Nephron (organoid): ENCODE measurements at regions not wholly inside any gene's neighbourhood (a gene's known extent, or its start where the extent isn't known, plus 50 kb on each side); places are given as distances from the start of the nearest gene placed in this dataset.

Source experiments
- H3K27ac Mint-ChIP-seq, 3 experiments: 2 replicates each; pipeline ENCODE4 v1.8.0; 2020; ENCODE audit warnings: mixed read lengths in 3 of 3, mild to moderate bottlenecking in 2 of 3, moderate library complexity in 1 of 3
- H3K27me3 Mint-ChIP-seq: 2 replicates; pipeline ENCODE4 v1.8.0; 2021; ENCODE audit warnings: low read depth, mild to moderate bottlenecking, moderate library complexity, mixed read lengths
- H3K36me3 Mint-ChIP-seq: 2 replicates; pipeline ENCODE4 v1.8.0; 2020; ENCODE audit warnings: low read depth, mixed read lengths
- H3K4me1 Mint-ChIP-seq: 2 replicates; pipeline ENCODE4 v1.8.0; 2020; ENCODE audit warnings: mixed read lengths
- H3K4me3 Mint-ChIP-seq, 3 experiments: 2 replicates each; pipeline ENCODE4 v1.8.0; 2020; ENCODE audit warnings: mild to moderate bottlenecking in 3 of 3, mixed read lengths in 3 of 3, moderate library complexity in 2 of 3
- H3K9me3 Mint-ChIP-seq: 2 replicates; pipeline ENCODE4 v1.8.0; 2020; ENCODE audit warnings: mixed read lengths
- TF ChIP-seq, protein P1 (sequence below), 3 experiments: fragments of 200-600 bp; sonication (generic); IDR thresholded peaks; one replicate each; pipeline ENCODE4 v1.5.0; 2021; ENCODE audit warnings: antibody characterized with exemption in 3 of 3; ENCODE audit not compliant: unreplicated experiment in 3 of 3

DNA sequence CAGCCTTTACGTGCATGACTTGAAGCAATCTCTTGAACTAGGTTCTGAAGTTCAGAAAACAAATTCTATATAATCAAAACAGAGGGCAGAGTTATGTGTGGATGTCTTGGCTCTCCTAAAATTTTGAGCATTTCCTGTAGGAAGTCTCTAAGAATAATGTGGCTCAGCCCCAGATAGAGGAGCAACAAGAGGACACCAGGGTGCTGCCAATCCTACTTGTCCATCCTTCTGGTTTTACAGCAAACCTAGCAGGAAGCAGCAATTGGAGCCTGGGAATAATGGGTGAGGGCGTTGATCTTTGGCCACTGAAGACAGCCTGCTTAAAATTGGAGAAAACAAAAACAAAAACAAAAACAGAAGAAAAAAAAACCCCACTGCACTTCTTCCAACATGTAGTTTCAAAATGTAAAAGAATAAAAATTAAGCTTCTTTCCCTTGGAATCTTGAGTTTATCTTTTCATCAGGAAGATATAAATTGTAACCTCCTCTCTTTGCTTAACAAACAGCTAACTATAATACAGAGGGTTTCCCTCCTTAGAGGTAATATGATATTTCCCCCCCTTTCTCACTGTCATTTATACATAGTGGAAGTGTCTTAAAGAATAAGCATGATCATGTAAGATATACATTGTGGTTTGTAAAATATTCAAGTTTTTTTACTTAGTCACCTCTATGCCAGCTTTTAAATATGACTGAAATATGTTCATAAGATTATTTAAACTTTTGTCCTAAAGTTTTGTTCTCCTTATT is 130.6 kb downstream of the FBXO8 start:
- TF ChIP-seq, protein P1, sequence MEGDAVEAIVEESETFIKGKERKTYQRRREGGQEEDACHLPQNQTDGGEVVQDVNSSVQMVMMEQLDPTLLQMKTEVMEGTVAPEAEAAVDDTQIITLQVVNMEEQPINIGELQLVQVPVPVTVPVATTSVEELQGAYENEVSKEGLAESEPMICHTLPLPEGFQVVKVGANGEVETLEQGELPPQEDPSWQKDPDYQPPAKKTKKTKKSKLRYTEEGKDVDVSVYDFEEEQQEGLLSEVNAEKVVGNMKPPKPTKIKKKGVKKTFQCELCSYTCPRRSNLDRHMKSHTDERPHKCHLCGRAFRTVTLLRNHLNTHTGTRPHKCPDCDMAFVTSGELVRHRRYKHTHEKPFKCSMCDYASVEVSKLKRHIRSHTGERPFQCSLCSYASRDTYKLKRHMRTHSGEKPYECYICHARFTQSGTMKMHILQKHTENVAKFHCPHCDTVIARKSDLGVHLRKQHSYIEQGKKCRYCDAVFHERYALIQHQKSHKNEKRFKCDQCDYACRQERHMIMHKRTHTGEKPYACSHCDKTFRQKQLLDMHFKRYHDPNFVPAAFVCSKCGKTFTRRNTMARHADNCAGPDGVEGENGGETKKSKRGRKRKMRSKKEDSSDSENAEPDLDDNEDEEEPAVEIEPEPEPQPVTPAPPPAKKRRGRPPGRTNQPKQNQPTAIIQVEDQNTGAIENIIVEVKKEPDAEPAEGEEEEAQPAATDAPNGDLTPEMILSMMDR (IDR thresholded peaks at IDR 0.05; ENCODE audit: unreplicated experiment in 3 of 3), result no peak
- Mint-ChIP-seq H3K36me3 (no peaks in the 10 kb centered on the region), H3K4me3 (no peak overlapping the region), H3K4me1 (peaks cover 14% of the 10 kb centered on the region), H3K9me3 (no peaks in the 10 kb centered on the region), H3K27me3 (peaks cover 25% of the 10 kb centered on the region), H3K27ac (no peak overlapping the region)

DNA sequence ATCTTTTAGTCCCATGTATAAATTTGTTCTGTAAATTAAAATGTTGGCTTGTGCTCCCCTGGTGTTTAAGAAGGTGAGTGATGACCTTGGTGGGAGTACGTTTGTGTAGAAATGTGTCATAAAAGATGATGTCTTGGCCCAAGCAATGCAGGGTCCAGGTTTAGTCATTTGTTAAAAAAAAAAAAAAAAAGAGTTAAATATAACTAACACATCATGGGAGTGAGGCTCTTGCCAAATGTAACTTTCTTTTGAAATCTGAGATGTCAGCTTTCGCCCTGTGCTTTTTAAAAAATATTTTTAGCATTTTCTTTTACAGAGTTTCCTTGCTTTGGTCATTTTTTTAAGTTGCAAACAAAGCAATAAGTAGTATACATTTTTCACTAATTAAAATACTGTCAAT is 135.6 kb downstream of the FBXO8 start:
- TF ChIP-seq, protein P1 (IDR thresholded peaks at IDR 0.05; ENCODE audit: unreplicated experiment in 3 of 3), result no peak
- H3K27me3 Mint-ChIP-seq, result peaks cover 23% of the 10 kb centered on the region
- no peaks in the 10 kb centered on the region for H3K9me3 Mint-ChIP-seq
- no peak overlapping the region for H3K27ac Mint-ChIP-seq
- peaks cover 4% of the 10 kb centered on the region for H3K4me1 Mint-ChIP-seq
- H3K4me3 Mint-ChIP-seq, result no peak overlapping the region
- H3K36me3 Mint-ChIP-seq, result no peaks in the 10 kb centered on the region

DNA sequence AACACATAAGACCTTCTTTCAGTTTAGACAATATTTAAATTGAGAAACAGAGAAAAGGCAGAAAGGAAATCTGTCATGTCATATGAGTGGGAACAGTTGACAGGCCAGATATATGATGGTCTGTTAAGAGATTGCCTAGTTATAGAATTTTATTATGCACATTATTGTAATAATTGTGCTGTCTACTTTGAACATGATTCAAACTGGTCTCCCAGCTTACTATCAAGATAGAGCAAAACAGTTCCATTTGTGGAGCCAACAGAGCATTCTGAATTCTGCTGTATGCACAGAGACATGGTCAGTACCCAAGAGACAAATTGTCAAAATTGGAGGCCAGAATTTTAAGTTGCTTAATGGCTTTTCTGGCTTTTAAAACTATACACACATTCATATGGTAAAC is 139.4 kb downstream of the FBXO8 start:
- H3K27ac Mint-ChIP-seq, result no peak overlapping the region
- TF ChIP-seq, protein P1 (IDR thresholded peaks at IDR 0.05; ENCODE audit: unreplicated experiment in 3 of 3), result no peak
- H3K27me3 Mint-ChIP-seq, result peaks cover 23% of the 10 kb centered on the region
- no peaks in the 10 kb centered on the region for H3K36me3 Mint-ChIP-seq
- no peak overlapping the region for H3K4me3 Mint-ChIP-seq
- no peaks in the 10 kb centered on the region for H3K9me3 Mint-ChIP-seq
- H3K4me1 Mint-ChIP-seq, result no peaks in the 10 kb centered on the region

DNA sequence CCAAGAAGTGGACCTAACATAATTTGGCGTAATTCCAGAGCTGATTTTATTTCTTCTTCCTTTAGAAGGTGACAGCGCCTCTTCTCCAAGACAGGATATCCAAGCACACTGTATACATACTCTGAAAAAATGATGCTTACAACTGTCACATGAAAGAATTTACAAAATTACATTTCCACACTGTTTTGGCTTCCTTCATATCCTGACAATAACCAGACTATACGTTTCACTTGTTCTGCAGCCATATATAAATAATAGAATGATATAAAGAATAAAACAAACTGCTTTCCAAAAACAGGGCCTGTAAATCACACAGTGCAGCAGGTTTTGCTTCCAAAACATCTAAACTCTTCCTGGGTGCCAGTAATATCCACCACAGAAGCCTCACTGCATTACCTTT is 141.6 kb downstream of the FBXO8 start:
- H3K9me3 Mint-ChIP-seq, result no peaks in the 10 kb centered on the region

DNA sequence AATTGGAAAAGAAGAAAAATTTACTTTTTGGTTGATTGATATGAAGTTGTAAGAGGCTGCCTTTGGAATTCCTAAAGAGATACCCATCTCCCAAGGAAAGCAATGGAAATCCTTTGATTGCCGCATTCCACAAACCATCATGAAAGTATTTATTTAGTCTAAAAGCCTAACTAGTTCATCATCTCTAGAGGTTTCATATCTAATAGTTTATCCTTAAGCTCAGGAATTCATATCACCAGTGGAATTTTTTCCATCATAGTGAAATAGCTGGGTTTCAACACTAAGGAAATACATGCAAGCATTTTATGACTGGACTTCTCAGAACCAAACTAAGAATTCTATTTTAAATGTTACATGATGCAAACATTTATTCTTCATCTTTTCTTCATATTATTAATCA is 144.9 kb downstream of the FBXO8 start:
- Mint-ChIP-seq H3K4me1 (no peaks in the 10 kb centered on the region), H3K9me3 (no peaks in the 10 kb centered on the region), H3K27ac (no peak overlapping the region), H3K4me3 (no peak overlapping the region), H3K27me3 (peaks cover 11% of the 10 kb centered on the region), H3K36me3 (no peaks in the 10 kb centered on the region)
- TF ChIP-seq, protein P1 (IDR thresholded peaks at IDR 0.05; ENCODE audit: unreplicated experiment in 3 of 3), result no peak

More for the DNA sequence above, 141.6 kb downstream of the FBXO8 start:
- H3K27ac Mint-ChIP-seq, result no peak overlapping the region
- H3K4me3 Mint-ChIP-seq, result no peak overlapping the region
- H3K4me1 Mint-ChIP-seq, result no peaks in the 10 kb centered on the region
- TF ChIP-seq, protein P1 (IDR thresholded peaks at IDR 0.05; ENCODE audit: unreplicated experiment in 3 of 3), result no peak
- H3K27me3 Mint-ChIP-seq, result peaks cover 24% of the 10 kb centered on the region
- H3K36me3 Mint-ChIP-seq, result no peaks in the 10 kb centered on the region

DNA sequence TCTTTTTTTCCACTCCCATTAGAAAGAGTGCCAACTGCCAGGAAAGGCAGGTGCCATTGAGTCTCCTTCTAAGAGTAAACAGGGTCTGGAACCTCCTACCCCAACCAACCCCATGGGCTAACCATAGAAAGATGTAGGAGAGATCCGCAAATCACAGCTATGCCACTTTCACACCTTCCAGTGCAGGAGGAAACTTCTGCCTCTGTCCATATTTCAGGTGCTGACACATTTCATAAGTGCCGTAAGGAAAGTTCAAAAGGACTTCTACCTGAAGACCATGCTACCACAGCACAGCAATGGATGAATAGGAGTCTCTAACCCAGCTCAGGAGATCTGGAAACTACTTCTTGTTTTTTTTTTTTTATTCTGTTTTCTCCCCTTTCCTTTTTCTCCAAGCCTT is 145.8 kb downstream of the FBXO8 start:
- TF ChIP-seq, protein P1 (IDR thresholded peaks at IDR 0.05; ENCODE audit: unreplicated experiment in 3 of 3), result no peak
- Mint-ChIP-seq H3K4me1 (no peaks in the 10 kb centered on the region), H3K4me3 (no peak overlapping the region), H3K9me3 (no peaks in the 10 kb centered on the region), H3K36me3 (no peaks in the 10 kb centered on the region), H3K27me3 (peaks cover 11% of the 10 kb centered on the region), H3K27ac (no peak overlapping the region)
